T-helper 2 cell treated with Interferon-gamma antibody and Interleukin-4, amounts not matched to agents 100 ng/mL and 5 ng/mL, for 36 hours (primary cell): ENCODE measurements at regions not wholly inside any gene's neighbourhood (a gene's known extent, or its start where the extent isn't known, plus 50 kb on each side); places are given as distances from the start of the nearest gene placed in this dataset.

ENCODE experiments used
- intact Hi-C: fragments of 100-400 bp; cut with micrococcal nuclease; formaldehyde crosslinking; loops from one replicate; pipeline ENCODE4 v1.15.1; 2023

GRCh38 chr7:52498366-52498765, 537.1 kb upstream of the POM121L12 start:
- intact Hi-C loops: no loop called here

- intact Hi-C loops: no loop called here
Measured at GRCh38 chr7:52486267-52486666, 549.2 kb upstream of the POM121L12 start.

GRCh38 chr7:52482076-52482475, 553.4 kb upstream of the POM121L12 start:
- intact Hi-C loops: no loop called here

GRCh38 chr7:52481571-52481970, 553.9 kb upstream of the POM121L12 start:
- intact Hi-C loops: no loop called here

- intact Hi-C loops: no loop called here
Measured at GRCh38 chr7:52479990-52480389, 555.4 kb upstream of the POM121L12 start.

- intact Hi-C loops: no loop called here
Measured at GRCh38 chr7:52475001-52475582, 560.3 kb upstream of the POM121L12 start.

GRCh38 chr7:52473756-52474155, 561.7 kb upstream of the POM121L12 start:
- intact Hi-C loops: no loop called here

GRCh38 chr7:52472006-52472620, 563.3 kb upstream of the POM121L12 start:
- intact Hi-C loops: no loop called here

GRCh38 chr7:52465216-52465615, 570.2 kb upstream of the POM121L12 start:
- intact Hi-C loops: no loop called here

GRCh38 chr7:52463341-52463740, 572.1 kb upstream of the POM121L12 start:
- intact Hi-C loops: no loop called here

- intact Hi-C loops: no loop called here
Measured at GRCh38 chr7:52462474-52462873, 573.0 kb upstream of the POM121L12 start.

GRCh38 chr7:52455571-52455970, 579.9 kb upstream of the POM121L12 start:
- intact Hi-C loops: no loop called here

- intact Hi-C loops: no loop called here
Measured at GRCh38 chr7:52450816-52451215, 584.6 kb upstream of the POM121L12 start.

GRCh38 chr7:52447581-52448180, 587.8 kb upstream of the POM121L12 start:
- intact Hi-C loops: no loop called here

- intact Hi-C loops: no loop called here
Measured at GRCh38 chr7:52436278-52436677, 599.2 kb upstream of the POM121L12 start.

GRCh38 chr7:52431082-52431815, 604.2 kb upstream of the POM121L12 start:
- intact Hi-C loops: no loop called here

GRCh38 chr7:52423251-52423650, 612.2 kb upstream of the POM121L12 start:
- intact Hi-C loops: no loop called here

GRCh38 chr7:52413051-52413450, 622.4 kb upstream of the POM121L12 start:
- intact Hi-C loops: no loop called here

GRCh38 chr7:52410032-52410431, 625.4 kb upstream of the POM121L12 start:
- intact Hi-C loops: no loop called here

GRCh38 chr7:52406808-52407207, 628.6 kb upstream of the POM121L12 start:
- intact Hi-C loops: no loop called here

GRCh38 chr7:52382731-52383130, 652.7 kb upstream of the POM121L12 start:
- intact Hi-C loops: no loop called here

- intact Hi-C loops: no loop called here
Measured at GRCh38 chr7:52369922-52370321, 665.5 kb upstream of the POM121L12 start.
